H1 (cell line): ENCODE measurements at regions not wholly inside any gene's neighbourhood (a gene's known extent, or its start where the extent isn't known, plus 50 kb on each side); places are given as distances from the start of the nearest gene placed in this dataset.

ENCODE experiments used
- CTCF ChIA-PET: fragments of 300-600 bp; sonication (Branson Sonifier 250); formaldehyde crosslinking; loops from one replicate; lab custom pipeline; 2021; ENCODE audit not compliant: partially characterized antibody; lab: Charles Lee
- POLR2A ChIA-PET: fragments of 300-600 bp; sonication (Branson Sonifier 250); formaldehyde crosslinking; loops from one replicate; lab custom pipeline; 2021; ENCODE audit warnings: inconsistent platforms; ENCODE audit not compliant: partially characterized antibody; lab: Charles Lee
- DNase-seq, 2 experiments: peaks; one replicate each; pipeline versions ENCODE4 v3.0.0 to v3.0.0-alpha.2; 2010 to 2022; ENCODE audit warnings: low spot score in 2 of 2, low read depth in 1 of 2, mixed read lengths in 1 of 2
- FAIRE-seq: peaks from 2 replicates; lab custom pipeline; 2011; peaks lifted over from hg19 to GRCh38; lab: Jason Lieb, UNC
- H2AFZ ChIP-seq: 2 replicates; pipeline ENCODE4 v1.8.1; 2012; ENCODE audit warnings: low read length, inconsistent platforms
- H2AK5ac ChIP-seq: 2 replicates; pipeline ENCODE4 v1.6.1; 2013; ENCODE audit warnings: low read depth, low read length
- H2BK120ac ChIP-seq: replicated peaks from 2 replicates; pipeline ENCODE3; 2013; ENCODE audit warnings: low read depth, low read length, inconsistent platforms
- H2BK12ac ChIP-seq: 2 replicates; pipeline ENCODE4 v1.6.1; 2013; ENCODE audit warnings: low read depth, low read length
- H2BK15ac ChIP-seq: 2 replicates; pipeline ENCODE4 v1.6.1; 2013; ENCODE audit warnings: low read length
- H2BK20ac ChIP-seq: 2 replicates; pipeline ENCODE4 v1.6.1; 2013; ENCODE audit warnings: low read length
- H2BK5ac ChIP-seq: 2 replicates; pipeline ENCODE4 v1.6.1; 2013; ENCODE audit warnings: low read depth, low read length
- H3K14ac ChIP-seq: 2 replicates; pipeline ENCODE4 v1.6.1; 2013; ENCODE audit warnings: inconsistent platforms; ENCODE audit not compliant: insufficient read length
- H3K18ac ChIP-seq: 2 replicates; pipeline ENCODE4 v1.6.1; 2013; ENCODE audit warnings: low read length; ENCODE audit errors: extremely low read depth
- H3K23ac ChIP-seq: 2 replicates; pipeline ENCODE4 v1.6.1; 2013; ENCODE audit warnings: inconsistent platforms; ENCODE audit not compliant: insufficient read length
- H3K23me2 ChIP-seq: 2 replicates; pipeline ENCODE4 v1.6.1; 2013; ENCODE audit warnings: low read depth, low read length
- H3K27ac ChIP-seq: 2 replicates; pipeline ENCODE4 v1.6.1; 2011; ENCODE audit warnings: low read depth, low read length, inconsistent platforms
- H3K27me3 ChIP-seq, 4 experiments: replicated peaks in 1 of 4; 1 replicate in 1 of 4; 2 replicates in 3 of 4; pipeline versions ENCODE4 v1.6.1 to v1.8.1; 2011 to 2013; ENCODE audit warnings: low read length in 3 of 4, mild to moderate bottlenecking in 3 of 4, inconsistent platforms in 2 of 4, mixed read lengths in 2 of 4, moderate library complexity in 1 of 4; ENCODE audit not compliant: control insufficient read depth in 3 of 4, insufficient read depth in 3 of 4; ENCODE audit errors: extremely low read depth in 1 of 4
- H3K36me3 ChIP-seq, 4 experiments: 2 replicates each; pipeline versions ENCODE4 v1.6.1 to v1.8.1; 2011 to 2013; ENCODE audit warnings: mild to moderate bottlenecking in 4 of 4, low read length in 3 of 4, moderate library complexity in 2 of 4, control low read depth in 1 of 4, inconsistent platforms in 1 of 4; ENCODE audit not compliant: insufficient read depth in 4 of 4, control insufficient read depth in 2 of 4
- H3K4ac ChIP-seq: replicated peaks from 2 replicates; pipeline ENCODE3; 2013; ENCODE audit warnings: low read length, low read depth, mixed read lengths, inconsistent platforms; ENCODE audit not compliant: insufficient read length
- H3K4me1 ChIP-seq, 4 experiments: replicated peaks in 1 of 4; 1 replicate in 1 of 4; 2 replicates in 3 of 4; pipeline versions ENCODE4 v1.6.1 to v1.8.1; 2011 to 2013; ENCODE audit warnings: low read length in 3 of 4, inconsistent platforms in 2 of 4, mixed read lengths in 1 of 4; ENCODE audit not compliant: insufficient read depth in 4 of 4, control insufficient read depth in 3 of 4
- H3K4me2 ChIP-seq, 2 experiments: 2 replicates each; pipeline versions ENCODE4 v1.6.1 to v1.8.1; 2011 to 2013; ENCODE audit warnings: low read depth in 2 of 2, low read length in 2 of 2, control low read depth in 1 of 2, inconsistent platforms in 1 of 2, mild to moderate bottlenecking in 1 of 2; ENCODE audit not compliant: insufficient read depth in 1 of 2
- H3K4me3 ChIP-seq, 4 experiments: fragments of 200-600, 300-600 bp in 1 of 4; sonication (generic), shearing (Covaris generic), sonication (Bioruptor Twin) in 1 of 4; 2 replicates each; pipeline versions ENCODE4 v1.5.1 to v1.8.1; 2011 to 2016; ENCODE audit warnings: low read length in 4 of 4, low read depth in 3 of 4, control low read depth in 2 of 4, inconsistent platforms in 2 of 4, mild to moderate bottlenecking in 2 of 4, mixed read lengths in 1 of 4, moderate library complexity in 1 of 4; ENCODE audit not compliant: insufficient read depth in 2 of 4; ENCODE audit errors: extremely low read depth in 1 of 4
- H3K56ac ChIP-seq: replicated peaks from 2 replicates; pipeline ENCODE3; 2013; ENCODE audit warnings: low read depth, mild to moderate bottlenecking, mixed read lengths, low read length, inconsistent platforms; ENCODE audit not compliant: insufficient read length
- H3K79me1 ChIP-seq: 2 replicates; pipeline ENCODE4 v1.6.1; 2013; ENCODE audit warnings: low read depth, low read length, control low read depth
- H3K79me2 ChIP-seq, 2 experiments: 2 replicates each; pipeline versions ENCODE4 v1.6.1 to v1.8.1; 2012 to 2013; ENCODE audit warnings: low read length in 2 of 2, mild to moderate bottlenecking in 2 of 2, inconsistent platforms in 1 of 2; ENCODE audit not compliant: insufficient read depth in 2 of 2, control insufficient read depth in 1 of 2
- H3K9ac ChIP-seq, 4 experiments: replicated peaks in 1 of 4; 1 replicate in 1 of 4; 2 replicates in 3 of 4; pipeline versions ENCODE4 v1.6.1 to v1.8.1; 2011 to 2013; ENCODE audit warnings: low read depth in 3 of 4, low read length in 3 of 4, control low read depth in 2 of 4, mild to moderate bottlenecking in 2 of 4, moderate library complexity in 2 of 4, inconsistent platforms in 1 of 4; ENCODE audit errors: extremely low read depth in 1 of 4
- H3K9me3 ChIP-seq, 2 experiments: 2 replicates each; pipeline versions ENCODE4 v1.6.1 to v1.8.1; 2012 to 2013; ENCODE audit warnings: mild to moderate bottlenecking in 2 of 2, moderate library complexity in 2 of 2, control low read depth in 1 of 2, inconsistent platforms in 1 of 2, low read depth in 1 of 2, low read length in 1 of 2, mixed read lengths in 1 of 2; ENCODE audit not compliant: insufficient read depth in 2 of 2
- H4K20me1 ChIP-seq, 2 experiments: replicated peaks in 1 of 2; 2 replicates each; pipeline versions ENCODE3 to v1.8.1; 2011 to 2013; ENCODE audit warnings: inconsistent platforms in 2 of 2, low read length in 2 of 2, mild to moderate bottlenecking in 1 of 2; ENCODE audit not compliant: insufficient read depth in 2 of 2, control insufficient read depth in 1 of 2
- H4K5ac ChIP-seq: 2 replicates; pipeline ENCODE4 v1.6.1; 2013; ENCODE audit warnings: low read length, low read depth, mixed read lengths, inconsistent platforms; ENCODE audit not compliant: insufficient read length
- H4K8ac ChIP-seq: 2 replicates; pipeline ENCODE4 v1.8.0; 2013; ENCODE audit warnings: mild to moderate bottlenecking, moderate library complexity, low read length, inconsistent platforms; ENCODE audit not compliant: insufficient read depth; ENCODE audit errors: extremely low read depth
- H4K91ac ChIP-seq: replicated peaks from 2 replicates; pipeline ENCODE3; 2013; ENCODE audit warnings: low read length, mixed read lengths, inconsistent platforms; ENCODE audit not compliant: insufficient read length
- ASH2L ChIP-seq: fragments of 200-600, 300-600 bp; sonication (generic); IDR thresholded peaks from one replicate; pipeline ENCODE4 v1.7.1; 2017; ENCODE audit warnings: low read length
- BRCA1 ChIP-seq: IDR thresholded peaks from 2 replicates; pipeline ENCODE4 v1.6.1; 2012; ENCODE audit warnings: low read depth, low read length, improper control_type of control experiment
- CBX5 ChIP-seq: fragments of 300-800, 300-1000 bp; sonication (generic); IDR thresholded peaks from 2 replicates; pipeline ENCODE4 v1.7.1; 2016; ENCODE audit warnings: antibody characterized with exemption, low read length, low read depth
- CBX8 ChIP-seq: fragments of 300-800, 300-1000 bp; sonication (generic); IDR thresholded peaks from 2 replicates; pipeline ENCODE4 v1.7.1; 2016; ENCODE audit warnings: low read depth, low read length, borderline replicate concordance
- CREB1 ChIP-seq: IDR thresholded peaks from 2 replicates; pipeline ENCODE4 v1.6.1; 2012; ENCODE audit warnings: inconsistent platforms
- FOSL1 ChIP-seq: IDR thresholded peaks from 2 replicates; pipeline ENCODE4 v1.6.1; 2011; ENCODE audit warnings: mild to moderate bottlenecking, low read depth, low read length, moderate library complexity; ENCODE audit not compliant: insufficient read depth
- HDAC6 ChIP-seq: IDR thresholded peaks from one replicate; pipeline ENCODE4 v1.7.1; 2012; ENCODE audit warnings: low read depth, mild to moderate bottlenecking, inconsistent platforms, low read length, moderate library complexity
- KDM1A ChIP-seq: fragments of 200-600, 300-600 bp; sonication (generic); IDR thresholded peaks from 2 replicates; pipeline ENCODE4 v1.7.1; 2016; ENCODE audit warnings: mild to moderate bottlenecking, low read length, borderline replicate concordance
- RAD21 ChIP-seq, 2 experiments: IDR thresholded peaks in 1 of 2; conservative IDR thresholded peaks in 1 of 2; 2 replicates each; pipeline ENCODE4 v1.6.1; 2011; ENCODE audit warnings: low read depth in 2 of 2, low read length in 2 of 2, improper control_type of control experiment in 1 of 2, inconsistent platforms in 1 of 2, mild to moderate bottlenecking in 1 of 2, moderate library complexity in 1 of 2
- WGBS, 2 experiments: shearing (Covaris generic) in 1 of 2; methylation state at CpG; one replicate each; pipeline versions ENCODE4 v1.1.6 to v1.1.7; 2013 to 2015; ENCODE audit warnings: low lambda C conversion rate in 2 of 2, mixed read lengths in 2 of 2, inconsistent platforms in 1 of 2, low coverage in 1 of 2, missing lambda C conversion rate in 1 of 2; ENCODE audit not compliant: insufficient replicate concordance in 2 of 2, insufficient coverage in 1 of 2, insufficient read length in 1 of 2; ENCODE audit errors: extremely low coverage in 1 of 2, missing lambda C conversion rate in 1 of 2; 5-methylcytosine and 5-hydroxymethylcytosine counted together
- TF ChIP-seq, protein P1 (sequence below): IDR thresholded peaks from 2 replicates; pipeline ENCODE4 v1.6.1; 2012; ENCODE audit warnings: inconsistent platforms
- TF ChIP-seq, protein P2 (sequence below): IDR thresholded peaks from 2 replicates; pipeline ENCODE4 v1.6.1; 2012; ENCODE audit warnings: low read length, inconsistent platforms

DNA sequence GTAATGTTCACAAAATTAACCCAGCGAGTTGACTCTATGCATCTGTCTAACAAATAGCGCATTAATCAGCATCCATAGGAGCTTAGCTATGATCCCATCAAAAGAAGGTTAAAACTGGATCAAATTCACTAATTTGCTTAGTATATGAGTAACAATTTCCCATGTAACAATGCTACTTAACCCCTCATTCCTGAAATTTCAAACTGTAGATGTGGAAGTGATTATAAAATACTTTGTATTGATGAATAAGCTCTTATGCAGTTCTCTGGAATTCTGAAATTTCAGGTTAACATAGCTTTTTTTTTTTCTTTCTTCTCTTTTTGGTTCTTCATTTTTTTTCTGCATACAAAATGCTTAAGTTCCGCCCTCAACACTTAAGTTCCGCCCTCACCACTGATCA lies 1272.7 kb downstream of the KCNT2 start (continued):
- TF ChIP-seq BRCA1, result no peak

DNA sequence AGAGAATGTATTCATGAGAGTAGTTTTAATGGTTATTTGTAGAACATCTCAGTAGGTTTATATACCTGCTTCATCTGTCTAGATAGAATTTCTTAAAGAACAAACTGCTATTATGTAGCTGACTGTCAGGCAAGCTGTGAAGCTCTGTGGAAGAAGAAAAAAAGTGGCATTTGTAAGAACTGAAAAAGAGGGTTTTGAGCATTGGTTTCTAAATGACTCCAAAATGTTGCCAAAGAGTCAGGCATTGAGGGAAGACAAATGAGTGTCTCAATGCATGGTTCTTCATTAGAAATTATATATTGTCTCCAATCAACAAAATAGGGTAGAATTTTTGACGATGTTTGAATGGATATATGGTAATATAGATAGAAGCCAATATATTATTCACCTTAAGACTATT lies 1276.1 kb downstream of the KCNT2 start:
- no peak overlapping the region for H2BK120ac ChIP-seq
- no peak overlapping the region for H3K4ac ChIP-seq
- peaks cover 3 to 5% (median 5%) of the 10 kb centered on the region in 4 experiments; a peak in 4 of 7 replicates for H3K4me1 ChIP-seq
- 100% methylated on average over 1 of the region's 1 CpG; no CpG with 5 or more reads in 1 of the 2 experiments for WGBS, 2 experiments
- FAIRE-seq (no peak), DNase-seq (no peak)
- H4K20me1 ChIP-seq, result no peaks in the 10 kb centered on the region
- no peak overlapping the region for H3K27ac ChIP-seq
- H2BK12ac ChIP-seq, result no peak overlapping the region
- no peak overlapping the region for H3K56ac ChIP-seq
- H3K27me3 ChIP-seq, result peaks cover 0 to 1% (median 0%) of the 10 kb centered on the region in 4 experiments; a peak in 1 of 7 replicates
- H3K14ac ChIP-seq, result no peak overlapping the region
- ChIA-PET POLR2A (no interaction called here), CTCF (interaction anchor here (0.7 kb wide), 2 partner anchors 194 to 401 kb away, joined by 3 read pairs; no protein-coding TSS in a partner anchor)
- H2BK5ac ChIP-seq, result no peak overlapping the region
- H4K5ac ChIP-seq, result no peak overlapping the region
- no peaks in the 10 kb centered on the region for H3K79me1 ChIP-seq
- H4K91ac ChIP-seq, result no peak overlapping the region
- H2AFZ ChIP-seq, result no peak overlapping the region
- no peak overlapping the region for H3K4me2 ChIP-seq
- no peaks in the 10 kb centered on the region for H3K9me3 ChIP-seq
- no peak overlapping the region for H4K8ac ChIP-seq
- H3K23me2 ChIP-seq, result no peaks in the 10 kb centered on the region
- H2BK15ac ChIP-seq, result no peak overlapping the region
- H3K9ac ChIP-seq, result no peak overlapping the region
- H3K79me2 ChIP-seq, result no peaks in the 10 kb centered on the region
- H2BK20ac ChIP-seq, result no peak overlapping the region
- H3K18ac ChIP-seq, result no peak overlapping the region
- no peaks in the 10 kb centered on the region for H3K36me3 ChIP-seq
- H2AK5ac ChIP-seq, result no peak overlapping the region
- no peak overlapping the region for H3K4me3 ChIP-seq
- H3K23ac ChIP-seq, result no peak overlapping the region
- TF ChIP-seq, protein P1, sequence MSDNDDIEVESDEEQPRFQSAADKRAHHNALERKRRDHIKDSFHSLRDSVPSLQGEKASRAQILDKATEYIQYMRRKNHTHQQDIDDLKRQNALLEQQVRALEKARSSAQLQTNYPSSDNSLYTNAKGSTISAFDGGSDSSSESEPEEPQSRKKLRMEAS, result no peak
- TF ChIP-seq CREB1 (no peak), FOSL1 (no peak), KDM1A (no peak), ASH2L (no peak), HDAC6 (no peak), RAD21 (IDR thresholded peaks at IDR 0.05 in 1 of 2, conservative IDR thresholded peaks at IDR 0.05 in 1 of 2; ENCODE audit: low read depth in 2 of 2, low read length in 2 of 2) (no peak), CBX8 (no peak), CBX5 (no peak)
- TF ChIP-seq, protein P2, sequence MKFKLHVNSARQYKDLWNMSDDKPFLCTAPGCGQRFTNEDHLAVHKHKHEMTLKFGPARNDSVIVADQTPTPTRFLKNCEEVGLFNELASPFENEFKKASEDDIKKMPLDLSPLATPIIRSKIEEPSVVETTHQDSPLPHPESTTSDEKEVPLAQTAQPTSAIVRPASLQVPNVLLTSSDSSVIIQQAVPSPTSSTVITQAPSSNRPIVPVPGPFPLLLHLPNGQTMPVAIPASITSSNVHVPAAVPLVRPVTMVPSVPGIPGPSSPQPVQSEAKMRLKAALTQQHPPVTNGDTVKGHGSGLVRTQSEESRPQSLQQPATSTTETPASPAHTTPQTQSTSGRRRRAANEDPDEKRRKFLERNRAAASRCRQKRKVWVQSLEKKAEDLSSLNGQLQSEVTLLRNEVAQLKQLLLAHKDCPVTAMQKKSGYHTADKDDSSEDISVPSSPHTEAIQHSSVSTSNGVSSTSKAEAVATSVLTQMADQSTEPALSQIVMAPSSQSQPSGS, result no peak
